ENCODE measurements at regions not wholly inside any gene's neighbourhood (a gene's known extent, or its start where the extent isn't known, plus 50 kb on each side); places are given as distances from the start of the nearest gene placed in this dataset.
A peak's percentile ranks its signal among the peaks of the same experiment; 100 is the strongest.
"Not testable (repeated sequence)": the region's sequence is repeated elsewhere in the genome, so short reads cannot be mapped to it uniquely, and the experiment has no call there.

- DNase-seq = no peak
These were observed 319.6 kb downstream of the ZNF536 start for GRCh38 chr19:30691819-30692166.

GRCh38 chr19:30690935-30691818, 319.0 kb downstream of the ZNF536 start:
- no peak for DNase-seq

- no peak for DNase-seq
These were observed 318.3 kb downstream of the ZNF536 start for GRCh38 chr19:30690525-30690924.

- DNase-seq = no peak
These were observed 317.3 kb downstream of the ZNF536 start for GRCh38 chr19:30689474-30689873.

- DNase-seq = no peak
These were observed 316.5 kb downstream of the ZNF536 start for GRCh38 chr19:30688696-30689095.

GRCh38 chr19:30686826-30687566, 314.8 kb downstream of the ZNF536 start:
- no peak for DNase-seq

- DNase-seq = no peak
These were observed 314.1 kb downstream of the ZNF536 start for GRCh38 chr19:30686176-30686820.

GRCh38 chr19:30685426-30686000, 313.3 kb downstream of the ZNF536 start:
- DNase-seq = no peak

GRCh38 chr19:30684613-30685012, 312.4 kb downstream of the ZNF536 start:
- no peak for DNase-seq

- peak; percentile 83 for DNase-seq
These were observed 310.9 kb downstream of the ZNF536 start for GRCh38 chr19:30682999-30683536.

GRCh38 chr19:30682146-30682998, 310.2 kb downstream of the ZNF536 start:
- DNase-seq = no peak

- DNase-seq = no peak
These were observed 309.2 kb downstream of the ZNF536 start for GRCh38 chr19:30681162-30682100.

GRCh38 chr19:30680399-30680798, 308.2 kb downstream of the ZNF536 start:
- DNase-seq = not testable (repeated sequence)

- DNase-seq = no peak
These were observed 307.6 kb downstream of the ZNF536 start for GRCh38 chr19:30679789-30680188.

- no peak for DNase-seq
These were observed 307.0 kb downstream of the ZNF536 start for GRCh38 chr19:30679153-30679702.

- DNase-seq = no peak
These were observed 306.0 kb downstream of the ZNF536 start for GRCh38 chr19:30678168-30678567.

GRCh38 chr19:30677702-30678101, 305.5 kb downstream of the ZNF536 start:
- DNase-seq = no peak

- no peak for DNase-seq
These were observed 305.0 kb downstream of the ZNF536 start for GRCh38 chr19:30676990-30677679.

- no peak for DNase-seq
These were observed 302.9 kb downstream of the ZNF536 start for GRCh38 chr19:30675086-30675485.

GRCh38 chr19:30674656-30675055, 302.5 kb downstream of the ZNF536 start:
- no peak for DNase-seq
